B cell (primary cell): ENCODE measurements at regions not wholly inside any gene's neighbourhood (a gene's known extent, or its start where the extent isn't known, plus 50 kb on each side); places are given as distances from the start of the nearest gene placed in this dataset.

ENCODE experiments used
- ATAC-seq: fragments of 200-7000 bp; cut with Tn5 transposase; one replicate; pipeline ENCODE4 v1.10.0; 2021; ENCODE audit warnings: low read depth, mild to moderate bottlenecking, moderate number of reproducible peaks, moderate library complexity
- CTCF ChIA-PET: fragments of 350-600 bp; sonication (Branson Sonifier 250); formaldehyde crosslinking; loops from one replicate; lab custom pipeline; 2021; ENCODE audit warnings: antibody characterized with exemption, inconsistent platforms; lab: Charles Lee
- POLR2A ChIA-PET: fragments of 350-600 bp; sonication (Branson Sonifier 250); formaldehyde crosslinking; loops from one replicate; lab custom pipeline; 2021; ENCODE audit warnings: antibody characterized with exemption; lab: Charles Lee
- DNase-seq: peaks from one replicate; pipeline ENCODE4 v3.0.0; 2013
- H2AFZ ChIP-seq: 2 replicates; pipeline ENCODE4 v1.6.1; 2012; ENCODE audit warnings: mild to moderate bottlenecking, low read depth, low read length; ENCODE audit not compliant: insufficient read depth, poor library complexity, severe bottlenecking
- H3K27ac ChIP-seq, 2 donors: 1 replicate in 1 of 2; 2 replicates in 1 of 2; pipeline ENCODE4 v1.5.1; 2012 to 2013; ENCODE audit warnings: low read length in 2 of 2, mild to moderate bottlenecking in 2 of 2, moderate library complexity in 1 of 2
- H3K27me3 ChIP-seq, 4 experiments: fragments of 200-600 bp in 1 of 4; sonication (generic) in 1 of 4; replicated peaks in 1 of 4; 1 replicate in 2 of 4; 2 replicates in 2 of 4; pipeline versions ENCODE4 v1.6.1 to v1.7.0; 2013 to 2016; ENCODE audit warnings: low read length in 3 of 4, mild to moderate bottlenecking in 2 of 4, mixed read lengths in 1 of 4, moderate library complexity in 1 of 4; ENCODE audit not compliant: insufficient read depth in 4 of 4, control insufficient read depth in 3 of 4; ENCODE audit errors: control extremely low read depth in 1 of 4
- H3K36me3 ChIP-seq, 2 experiments: replicated peaks in 1 of 2; 1 replicate in 1 of 2; 2 replicates in 1 of 2; pipeline versions ENCODE4 v1.6.1 to v1.7.1; 2013; ENCODE audit warnings: low read length in 1 of 2; ENCODE audit not compliant: insufficient read depth in 2 of 2, control insufficient read depth in 1 of 2; ENCODE audit errors: control extremely low read depth in 1 of 2, extremely low read depth in 1 of 2
- H3K4me1 ChIP-seq, 2 donors: fragments of 200-600 bp in 1 of 2; sonication (generic) in 1 of 2; 1 replicate in 1 of 2; 2 replicates in 1 of 2; pipeline versions ENCODE4 v1.5.1 to v1.6.1; 2013 to 2017; ENCODE audit warnings: low read length in 2 of 2; ENCODE audit not compliant: control insufficient read depth in 2 of 2, insufficient read depth in 2 of 2
- H3K4me2 ChIP-seq: replicated peaks from 2 replicates; pipeline ENCODE3; 2012; ENCODE audit warnings: mild to moderate bottlenecking, low read depth, low read length; ENCODE audit not compliant: poor library complexity, severe bottlenecking
- H3K4me3 ChIP-seq, 5 experiments: fragments of 200-600 bp in 1 of 5; sonication (generic) in 1 of 5; 1 replicate in 3 of 5; 2 replicates in 2 of 5; pipeline versions ENCODE4 v1.5.1 to v1.7.0; 2011 to 2016; ENCODE audit warnings: low read length in 4 of 5, mild to moderate bottlenecking in 4 of 5, low read depth in 2 of 5, control low read depth in 1 of 5, moderate library complexity in 1 of 5; ENCODE audit not compliant: insufficient read depth in 1 of 5; ENCODE audit errors: control extremely low read depth in 1 of 5, extremely low read depth in 1 of 5
- H3K79me2 ChIP-seq: fragments of 200-600 bp; sonication (generic); one replicate; pipeline ENCODE4 v1.6.0; 2016; ENCODE audit warnings: low read length; ENCODE audit not compliant: control insufficient read depth, insufficient read depth
- H3K9ac ChIP-seq: fragments of 200-600 bp; sonication (generic); 2 replicates; pipeline ENCODE4 v1.6.1; 2017; ENCODE audit warnings: mild to moderate bottlenecking, low read length, moderate library complexity
- H3K9me3 ChIP-seq, 3 donors: one replicate each; pipeline versions ENCODE4 v1.6.1 to v1.7.1; 2013; ENCODE audit warnings: low read length in 2 of 3; ENCODE audit not compliant: control insufficient read depth in 2 of 3, insufficient read depth in 1 of 3; ENCODE audit errors: control extremely low read depth in 1 of 3
- H4K20me1 ChIP-seq: 2 replicates; pipeline ENCODE4 v1.6.0; 2012; ENCODE audit warnings: mild to moderate bottlenecking, low read length; ENCODE audit not compliant: insufficient read depth, control insufficient read depth, poor library complexity, severe bottlenecking
- H3K27ac Mint-ChIP-seq: one replicate; pipeline ENCODE4 v1.8.0; 2021; ENCODE audit warnings: mixed read lengths
- H3K27me3 Mint-ChIP-seq: one replicate; pipeline ENCODE4 v1.8.0; 2021; ENCODE audit warnings: mixed read lengths
- H3K4me1 Mint-ChIP-seq: one replicate; pipeline ENCODE4 v1.8.0; 2021; ENCODE audit warnings: mixed read lengths
- H3K4me3 Mint-ChIP-seq: one replicate; pipeline ENCODE4 v1.8.0; 2021; ENCODE audit warnings: mixed read lengths
- H3K9me3 Mint-ChIP-seq: one replicate; pipeline ENCODE4 v1.8.0; 2022; ENCODE audit warnings: mixed read lengths; ENCODE audit not compliant: insufficient read depth
- CTCF ChIP-seq: fragments of 200-600 bp; IDR thresholded peaks from one replicate; pipeline ENCODE4 v1.8.0; 2022; ENCODE audit warnings: antibody characterized with exemption, mild to moderate bottlenecking
- EZH2 ChIP-seq: IDR thresholded peaks from 2 replicates; pipeline ENCODE4 v1.6.1; 2012; ENCODE audit warnings: borderline replicate concordance, low read depth, mild to moderate bottlenecking, moderate library complexity, low read length; ENCODE audit not compliant: insufficient read depth, poor library complexity, severe bottlenecking
- WGBS: methylation state at CpG from one replicate; pipeline ENCODE4 v1.1.5; 2013; ENCODE audit warnings: missing lambda C conversion rate; ENCODE audit not compliant: insufficient coverage; 5-methylcytosine and 5-hydroxymethylcytosine counted together
- intact Hi-C: fragments of 100-400 bp; cut with micrococcal nuclease; formaldehyde crosslinking; loops from one replicate; pipeline ENCODE4 v1.10.0; 2022

DNA sequence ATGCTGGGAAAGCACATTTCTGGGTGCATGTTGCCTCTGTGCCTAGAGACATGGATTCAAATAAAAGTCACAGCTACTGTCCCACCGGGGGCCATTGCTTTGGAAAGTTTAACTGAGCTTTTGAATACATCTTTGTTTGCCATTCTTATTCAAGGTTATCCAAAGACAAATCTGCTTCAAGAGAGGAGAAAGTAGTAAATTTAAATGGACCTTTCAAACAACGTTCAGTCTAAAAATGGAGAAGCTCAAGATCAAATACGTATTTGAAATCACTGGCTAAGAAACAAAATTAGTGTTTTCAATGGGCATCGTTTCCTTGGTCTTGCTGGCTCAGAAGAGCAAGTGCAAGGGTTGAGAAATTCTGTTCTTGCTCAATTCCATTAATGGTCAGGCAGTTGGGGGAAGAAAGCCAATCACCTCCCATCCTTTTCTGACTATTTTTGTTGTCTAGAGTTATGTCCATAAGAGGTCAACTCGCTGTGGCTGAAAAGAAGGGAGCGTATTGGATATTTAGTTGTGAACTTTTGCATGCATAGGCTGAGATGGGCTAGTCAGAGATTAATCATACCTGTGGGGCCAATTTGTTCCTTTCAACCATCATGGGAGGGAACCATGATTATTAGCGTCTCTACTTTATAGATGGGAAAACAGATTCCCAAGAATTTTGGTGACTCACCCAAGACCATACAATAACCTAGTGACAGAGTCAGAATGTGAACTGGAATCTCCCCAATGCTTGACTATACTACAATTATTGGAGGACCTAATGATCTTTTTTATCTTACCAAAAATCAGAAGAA, 276.2 kb upstream of the TNC start:
- H3K36me3 ChIP-seq = no peaks in the 10 kb centered on the region
- H3K9me3 ChIP-seq = no peaks in the 10 kb centered on the region
- H3K4me2 ChIP-seq = no peak overlapping the region
- POLR2A ChIA-PET = no interaction called here
- no peaks in the 10 kb centered on the region for H4K20me1 ChIP-seq
- no peak overlapping the region for H3K4me3 Mint-ChIP-seq
- ATAC-seq = no peak
- no peak for DNase-seq
- WGBS = 93% methylated on average over 4 of the region's 7 CpGs
- no peaks in the 10 kb centered on the region for H3K4me1 Mint-ChIP-seq
- H3K27me3 ChIP-seq = no peaks in the 10 kb centered on the region
- no peaks in the 10 kb centered on the region for H3K4me1 ChIP-seq
- CTCF ChIA-PET = no interaction called here
- no peak overlapping the region for H2AFZ ChIP-seq
- H3K4me3 ChIP-seq = no peak overlapping the region
- no peak overlapping the region for H3K27ac ChIP-seq
- no peaks in the 10 kb centered on the region for H3K27me3 Mint-ChIP-seq
- no peak overlapping the region for H3K9ac ChIP-seq
- H3K9me3 Mint-ChIP-seq = no peaks in the 10 kb centered on the region
- intact Hi-C loops = no loop called here
- TF ChIP-seq CTCF (no peak), EZH2 (no peak)
- H3K79me2 ChIP-seq = no peaks in the 10 kb centered on the region
- no peak overlapping the region for H3K27ac Mint-ChIP-seq

DNA sequence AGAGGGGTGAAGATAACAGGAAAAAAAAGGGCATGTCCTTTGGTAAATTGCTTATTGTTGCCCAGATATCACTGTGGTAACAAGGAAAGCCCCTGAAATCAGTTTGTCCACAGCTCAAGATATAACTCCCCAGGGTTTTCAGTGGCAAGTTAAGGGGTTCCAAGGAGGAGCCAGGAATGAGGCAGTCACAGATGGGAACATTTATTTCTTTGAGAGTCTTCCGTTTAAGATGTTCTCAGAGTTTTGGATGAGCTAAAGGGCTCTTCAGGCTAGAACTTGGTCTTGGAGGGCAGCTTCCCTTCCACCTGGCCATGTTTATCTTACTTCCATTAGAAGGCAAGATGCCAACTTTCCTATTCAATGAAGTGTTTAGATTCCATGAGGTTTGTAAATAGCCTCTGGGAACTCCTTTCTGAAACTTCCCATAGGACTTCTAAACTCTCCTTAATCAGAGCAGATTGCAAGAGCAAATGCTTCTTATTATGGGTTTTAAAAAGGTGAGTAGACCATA, 277.6 kb upstream of the TNC start:
- no peaks in the 10 kb centered on the region for H3K4me1 ChIP-seq
- H3K4me2 ChIP-seq = no peak overlapping the region
- H2AFZ ChIP-seq = no peak overlapping the region
- H3K27ac ChIP-seq = no peak overlapping the region
- ATAC-seq = no peak
- no peaks in the 10 kb centered on the region for H3K4me1 Mint-ChIP-seq
- H3K9ac ChIP-seq = no peak overlapping the region
- no peak overlapping the region for H3K4me3 ChIP-seq
- no peak for DNase-seq
- H3K27me3 Mint-ChIP-seq = no peaks in the 10 kb centered on the region
- ChIA-PET POLR2A (no interaction called here), CTCF (no interaction called here)
- intact Hi-C loops = no loop called here
- TF ChIP-seq EZH2 (no peak), CTCF (no peak)
- no peaks in the 10 kb centered on the region for H3K27me3 ChIP-seq
- H3K79me2 ChIP-seq = no peaks in the 10 kb centered on the region
- H3K36me3 ChIP-seq = no peaks in the 10 kb centered on the region
- no peak overlapping the region for H3K27ac Mint-ChIP-seq
- 100% methylated on average over 1 of the region's 1 CpG for WGBS
- H4K20me1 ChIP-seq = no peaks in the 10 kb centered on the region
- no peak overlapping the region for H3K4me3 Mint-ChIP-seq
- no peaks in the 10 kb centered on the region for H3K9me3 Mint-ChIP-seq
- H3K9me3 ChIP-seq = no peaks in the 10 kb centered on the region
